Keratinocyte (primary cell): ENCODE measurements at regions not wholly inside any gene's neighbourhood (a gene's known extent, or its start where the extent isn't known, plus 50 kb on each side); places are given as distances from the start of the nearest gene placed in this dataset.
"Not testable (repeated sequence)": the region's sequence is repeated elsewhere in the genome, so short reads cannot be mapped to it uniquely, and the experiment has no call there.

Source experiments
- DNase-seq: peaks from one replicate; pipeline ENCODE4 v3.0.0-alpha.2; 2011; ENCODE audit warnings: low read depth, missing footprints, low spot score
- FAIRE-seq: peaks from 2 replicates; lab custom pipeline; 2011; peaks lifted over from hg19 to GRCh38; lab: Jason Lieb, UNC
- H2AFZ ChIP-seq: 2 replicates; pipeline ENCODE4 v1.6.0; 2012; ENCODE audit warnings: low read length, control low read depth, inconsistent platforms; ENCODE audit not compliant: control insufficient read depth
- H3K27ac ChIP-seq: 2 replicates; pipeline ENCODE4 v1.5.1; 2011; ENCODE audit warnings: low read length; ENCODE audit not compliant: control insufficient read depth, insufficient read depth
- H3K27me3 ChIP-seq: 3 replicates; pipeline ENCODE4 v1.6.0; 2011; ENCODE audit warnings: low read length; ENCODE audit not compliant: control insufficient read depth, insufficient read depth; ENCODE audit errors: extremely low read depth
- H3K36me3 ChIP-seq, 2 experiments: 2 replicates in 1 of 2; 3 replicates in 1 of 2; pipeline ENCODE4 v1.5.1; 2011; ENCODE audit warnings: low read length in 2 of 2, mild to moderate bottlenecking in 1 of 2; ENCODE audit not compliant: control insufficient read depth in 2 of 2, insufficient read depth in 2 of 2; ENCODE audit errors: extremely low read depth in 1 of 2
- H3K4me1 ChIP-seq: 3 replicates; pipeline ENCODE4 v1.5.1; 2011; ENCODE audit warnings: low read length; ENCODE audit not compliant: control insufficient read depth, insufficient read depth; ENCODE audit errors: extremely low read depth
- H3K4me2 ChIP-seq: 3 replicates; pipeline ENCODE4 v1.6.0; 2011; ENCODE audit warnings: low read depth, low read length; ENCODE audit not compliant: control insufficient read depth, insufficient read depth; ENCODE audit errors: extremely low read depth
- H3K4me3 ChIP-seq, 3 experiments: fragments of 200-600 bp in 1 of 3; sonication (generic) in 1 of 3; 2 replicates in 2 of 3; 3 replicates in 1 of 3; pipeline ENCODE4 v1.5.1; 2011 to 2016; ENCODE audit warnings: low read length in 3 of 3, mild to moderate bottlenecking in 3 of 3, control low read depth in 2 of 3, inconsistent platforms in 1 of 3, low read depth in 1 of 3, mixed read lengths in 1 of 3, mixed run types in 1 of 3, moderate library complexity in 1 of 3; ENCODE audit not compliant: control insufficient read depth in 2 of 3, insufficient read depth in 2 of 3; ENCODE audit errors: extremely low read depth in 1 of 3
- H3K79me2 ChIP-seq: 2 replicates; pipeline ENCODE4 v1.6.0; 2012; ENCODE audit warnings: low read length; ENCODE audit not compliant: control insufficient read depth, insufficient read depth
- H3K9ac ChIP-seq: 3 replicates; pipeline ENCODE4 v1.6.0; 2011; ENCODE audit warnings: low read length; ENCODE audit not compliant: control insufficient read depth, insufficient read depth; ENCODE audit errors: extremely low read depth
- H3K9me1 ChIP-seq: 3 replicates; pipeline ENCODE4 v1.6.0; 2011; ENCODE audit warnings: low read length; ENCODE audit not compliant: control insufficient read depth, insufficient read depth; ENCODE audit errors: extremely low read depth
- H3K9me3 ChIP-seq: 2 replicates; pipeline ENCODE4 v1.5.1; 2012; ENCODE audit warnings: low read depth, low read length; ENCODE audit not compliant: control insufficient read depth
- H4K20me1 ChIP-seq: 3 replicates; pipeline ENCODE4 v1.6.0; 2011; ENCODE audit warnings: low read length; ENCODE audit not compliant: control insufficient read depth, insufficient read depth; ENCODE audit errors: extremely low read depth
- EZH2 ChIP-seq: IDR thresholded peaks from one replicate; pipeline ENCODE4 v1.6.1; 2012; ENCODE audit warnings: inconsistent platforms, mild to moderate bottlenecking, low read length, moderate library complexity
- dilution Hi-C: fragments of 300-500 bp; cut with MboI; formaldehyde crosslinking; loops from one replicate; pipeline ENCODE4 v1.7.0; 2020; ENCODE audit warnings: low sequenced_read_pairs; ENCODE audit not compliant: extremely low pct_ligation_motif_present
- TF ChIP-seq, protein P1 (sequence below), 3 experiments: IDR thresholded peaks in 1 of 3; conservative IDR thresholded peaks in 1 of 3; optimal IDR thresholded peaks in 1 of 3; 2 replicates in 2 of 3; 3 replicates in 1 of 3; pipeline versions ENCODE3 to v1.5.1; 2011; ENCODE audit warnings: low read length in 3 of 3, mild to moderate bottlenecking in 3 of 3, moderate library complexity in 2 of 3, control low read depth in 1 of 3, inconsistent platforms in 1 of 3; ENCODE audit not compliant: insufficient read depth in 2 of 3; ENCODE audit errors: extremely low read depth in 1 of 3

DNA sequence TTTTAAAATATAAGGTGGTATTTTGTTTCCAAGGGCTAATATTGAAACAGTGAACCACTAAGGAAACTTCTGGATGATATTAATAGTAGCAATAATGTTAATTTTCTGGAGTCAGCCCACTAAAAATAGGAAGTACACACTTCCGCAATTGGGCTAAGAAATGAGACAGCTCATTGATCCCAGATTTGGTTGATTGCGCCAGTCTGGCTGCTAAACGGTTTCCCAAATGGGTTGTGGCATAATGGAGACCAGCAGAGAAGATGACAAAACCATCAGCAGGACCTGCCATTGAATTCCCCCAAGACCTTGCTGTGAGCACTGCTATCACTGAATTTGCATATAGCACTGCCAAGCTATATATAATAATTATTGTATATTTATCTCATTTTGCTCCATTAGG, 71.2 kb upstream of the SGK1 start:
- H3K4me1 ChIP-seq: peaks cover 8% of the 10 kb centered on the region
- no peaks in the 10 kb centered on the region for H3K27me3 ChIP-seq
- H3K9me3 ChIP-seq: no peaks in the 10 kb centered on the region
- H3K79me2 ChIP-seq: no peaks in the 10 kb centered on the region
- no peak overlapping the region for H3K27ac ChIP-seq
- no peaks in the 10 kb centered on the region for H4K20me1 ChIP-seq
- FAIRE-seq: no peak
- no peak overlapping the region for H3K9ac ChIP-seq
- H3K36me3 ChIP-seq: no peaks in the 10 kb centered on the region
- TF ChIP-seq EZH2: no peak
- TF ChIP-seq, protein P1, sequence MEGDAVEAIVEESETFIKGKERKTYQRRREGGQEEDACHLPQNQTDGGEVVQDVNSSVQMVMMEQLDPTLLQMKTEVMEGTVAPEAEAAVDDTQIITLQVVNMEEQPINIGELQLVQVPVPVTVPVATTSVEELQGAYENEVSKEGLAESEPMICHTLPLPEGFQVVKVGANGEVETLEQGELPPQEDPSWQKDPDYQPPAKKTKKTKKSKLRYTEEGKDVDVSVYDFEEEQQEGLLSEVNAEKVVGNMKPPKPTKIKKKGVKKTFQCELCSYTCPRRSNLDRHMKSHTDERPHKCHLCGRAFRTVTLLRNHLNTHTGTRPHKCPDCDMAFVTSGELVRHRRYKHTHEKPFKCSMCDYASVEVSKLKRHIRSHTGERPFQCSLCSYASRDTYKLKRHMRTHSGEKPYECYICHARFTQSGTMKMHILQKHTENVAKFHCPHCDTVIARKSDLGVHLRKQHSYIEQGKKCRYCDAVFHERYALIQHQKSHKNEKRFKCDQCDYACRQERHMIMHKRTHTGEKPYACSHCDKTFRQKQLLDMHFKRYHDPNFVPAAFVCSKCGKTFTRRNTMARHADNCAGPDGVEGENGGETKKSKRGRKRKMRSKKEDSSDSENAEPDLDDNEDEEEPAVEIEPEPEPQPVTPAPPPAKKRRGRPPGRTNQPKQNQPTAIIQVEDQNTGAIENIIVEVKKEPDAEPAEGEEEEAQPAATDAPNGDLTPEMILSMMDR (optimal IDR thresholded peaks at IDR 0.05 in 1 of 3, IDR thresholded peaks at IDR 0.05 in 1 of 3, conservative IDR thresholded peaks at IDR 0.05 in 1 of 3; ENCODE audit: extremely low read depth in 1 of 3, insufficient read depth in 2 of 3, low read length in 3 of 3): no peak
- H3K9me1 ChIP-seq: no peaks in the 10 kb centered on the region
- DNase-seq: no peak
- H3K4me2 ChIP-seq: no peak overlapping the region
- no peak overlapping the region for H2AFZ ChIP-seq
- dilution Hi-C loops: no loop called here
- no peak overlapping the region for H3K4me3 ChIP-seq

DNA sequence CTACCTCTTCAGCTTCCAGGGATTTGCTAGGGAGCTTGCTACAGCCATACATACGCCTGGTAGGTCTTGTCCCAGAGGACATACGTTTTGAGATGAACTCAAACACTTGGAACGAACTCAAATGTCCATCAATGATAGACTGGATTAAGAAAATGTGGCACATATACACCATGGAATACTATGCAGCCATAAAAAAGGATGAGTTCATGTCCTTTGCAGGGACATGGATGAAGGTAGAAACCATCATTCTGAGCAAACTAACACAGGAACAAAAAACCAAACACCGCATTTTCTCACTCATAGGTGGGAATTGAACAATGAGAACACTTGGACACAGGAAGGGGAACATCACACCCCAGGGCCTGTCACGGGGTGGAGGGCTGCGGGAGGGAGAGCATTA, 68.6 kb upstream of the SGK1 start:
- H3K4me3 ChIP-seq, H3K27me3 ChIP-seq, H3K9ac ChIP-seq, H2AFZ ChIP-seq, H3K36me3 ChIP-seq, H3K4me1 ChIP-seq, dilution Hi-C loops, H3K79me2 ChIP-seq, DNase-seq, H4K20me1 ChIP-seq, FAIRE-seq, H3K9me3 ChIP-seq, H3K9me1 ChIP-seq, H3K4me2 ChIP-seq, H3K27ac ChIP-seq: not testable (repeated sequence)

DNA sequence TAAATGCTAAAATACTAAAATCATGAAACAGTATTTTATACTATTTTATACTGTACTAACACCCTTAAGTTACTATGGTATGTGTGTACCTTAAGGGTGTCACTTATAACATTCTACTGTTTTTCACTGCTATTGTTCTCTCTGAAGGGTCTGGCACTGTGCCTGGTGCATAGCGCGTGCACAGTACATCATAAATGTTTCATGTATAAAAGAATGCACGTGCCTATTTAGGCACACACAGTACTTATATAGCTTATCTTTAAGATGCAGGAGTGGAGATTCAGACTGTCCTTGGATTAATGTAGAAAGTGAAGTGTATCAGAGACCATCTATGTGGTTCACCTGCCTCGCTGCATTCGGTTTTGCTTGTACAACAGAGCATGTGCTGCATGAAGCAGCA, 64.0 kb upstream of the SGK1 start:
- FAIRE-seq (no peak), DNase-seq (no peak)
- H3K27ac ChIP-seq: no peak overlapping the region
- H3K9ac ChIP-seq: no peak overlapping the region
- TF ChIP-seq, protein P1 (optimal IDR thresholded peaks at IDR 0.05 in 1 of 3, IDR thresholded peaks at IDR 0.05 in 1 of 3, conservative IDR thresholded peaks at IDR 0.05 in 1 of 3; ENCODE audit: extremely low read depth in 1 of 3, insufficient read depth in 2 of 3, low read length in 3 of 3): no peak
- no peak for TF ChIP-seq EZH2
- no peaks in the 10 kb centered on the region for H3K9me3 ChIP-seq
- no peaks in the 10 kb centered on the region for H3K9me1 ChIP-seq
- dilution Hi-C loops: no loop called here
- no peak overlapping the region for H3K4me3 ChIP-seq
- H4K20me1 ChIP-seq: no peaks in the 10 kb centered on the region
- peak overlapping the region; percentile 9 for H2AFZ ChIP-seq
- no peaks in the 10 kb centered on the region for H3K79me2 ChIP-seq
- H3K4me1 ChIP-seq: peaks cover 17% of the 10 kb centered on the region
- no peak overlapping the region for H3K4me2 ChIP-seq
- H3K36me3 ChIP-seq: no peaks in the 10 kb centered on the region
- H3K27me3 ChIP-seq: no peaks in the 10 kb centered on the region
